H1 (cell line): ENCODE measurements at regions not wholly inside any gene's neighbourhood (a gene's known extent, or its start where the extent isn't known, plus 50 kb on each side); places are given as distances from the start of the nearest gene placed in this dataset.

Experiments
- CTCF ChIA-PET: fragments of 300-600 bp; sonication (Branson Sonifier 250); formaldehyde crosslinking; loops from one replicate; lab custom pipeline; 2021; ENCODE audit not compliant: partially characterized antibody; lab: Charles Lee
- POLR2A ChIA-PET: fragments of 300-600 bp; sonication (Branson Sonifier 250); formaldehyde crosslinking; loops from one replicate; lab custom pipeline; 2021; ENCODE audit warnings: inconsistent platforms; ENCODE audit not compliant: partially characterized antibody; lab: Charles Lee
- DNase-seq, 2 experiments: peaks; one replicate each; pipeline versions ENCODE4 v3.0.0 to v3.0.0-alpha.2; 2010 to 2022; ENCODE audit warnings: low spot score in 2 of 2, low read depth in 1 of 2, mixed read lengths in 1 of 2
- FAIRE-seq: peaks from 2 replicates; lab custom pipeline; 2011; peaks lifted over from hg19 to GRCh38; lab: Jason Lieb, UNC
- H2AFZ ChIP-seq: 2 replicates; pipeline ENCODE4 v1.8.1; 2012; ENCODE audit warnings: low read length, inconsistent platforms
- H2AK5ac ChIP-seq: 2 replicates; pipeline ENCODE4 v1.6.1; 2013; ENCODE audit warnings: low read depth, low read length
- H2BK120ac ChIP-seq: replicated peaks from 2 replicates; pipeline ENCODE3; 2013; ENCODE audit warnings: low read depth, low read length, inconsistent platforms
- H2BK12ac ChIP-seq: 2 replicates; pipeline ENCODE4 v1.6.1; 2013; ENCODE audit warnings: low read depth, low read length
- H2BK15ac ChIP-seq: 2 replicates; pipeline ENCODE4 v1.6.1; 2013; ENCODE audit warnings: low read length
- H2BK20ac ChIP-seq: 2 replicates; pipeline ENCODE4 v1.6.1; 2013; ENCODE audit warnings: low read length
- H2BK5ac ChIP-seq: 2 replicates; pipeline ENCODE4 v1.6.1; 2013; ENCODE audit warnings: low read depth, low read length
- H3K14ac ChIP-seq: 2 replicates; pipeline ENCODE4 v1.6.1; 2013; ENCODE audit warnings: inconsistent platforms; ENCODE audit not compliant: insufficient read length
- H3K18ac ChIP-seq: 2 replicates; pipeline ENCODE4 v1.6.1; 2013; ENCODE audit warnings: low read length; ENCODE audit errors: extremely low read depth
- H3K23ac ChIP-seq: 2 replicates; pipeline ENCODE4 v1.6.1; 2013; ENCODE audit warnings: inconsistent platforms; ENCODE audit not compliant: insufficient read length
- H3K23me2 ChIP-seq: 2 replicates; pipeline ENCODE4 v1.6.1; 2013; ENCODE audit warnings: low read depth, low read length
- H3K27ac ChIP-seq: 2 replicates; pipeline ENCODE4 v1.6.1; 2011; ENCODE audit warnings: low read depth, low read length, inconsistent platforms
- H3K27me3 ChIP-seq, 4 experiments: replicated peaks in 1 of 4; 1 replicate in 1 of 4; 2 replicates in 3 of 4; pipeline versions ENCODE4 v1.6.1 to v1.8.1; 2011 to 2013; ENCODE audit warnings: low read length in 3 of 4, mild to moderate bottlenecking in 3 of 4, inconsistent platforms in 2 of 4, mixed read lengths in 2 of 4, moderate library complexity in 1 of 4; ENCODE audit not compliant: control insufficient read depth in 3 of 4, insufficient read depth in 3 of 4; ENCODE audit errors: extremely low read depth in 1 of 4
- H3K36me3 ChIP-seq, 4 experiments: 2 replicates each; pipeline versions ENCODE4 v1.6.1 to v1.8.1; 2011 to 2013; ENCODE audit warnings: mild to moderate bottlenecking in 4 of 4, low read length in 3 of 4, moderate library complexity in 2 of 4, control low read depth in 1 of 4, inconsistent platforms in 1 of 4; ENCODE audit not compliant: insufficient read depth in 4 of 4, control insufficient read depth in 2 of 4
- H3K4ac ChIP-seq: replicated peaks from 2 replicates; pipeline ENCODE3; 2013; ENCODE audit warnings: low read length, low read depth, mixed read lengths, inconsistent platforms; ENCODE audit not compliant: insufficient read length
- H3K4me1 ChIP-seq, 4 experiments: replicated peaks in 1 of 4; 1 replicate in 1 of 4; 2 replicates in 3 of 4; pipeline versions ENCODE4 v1.6.1 to v1.8.1; 2011 to 2013; ENCODE audit warnings: low read length in 3 of 4, inconsistent platforms in 2 of 4, mixed read lengths in 1 of 4; ENCODE audit not compliant: insufficient read depth in 4 of 4, control insufficient read depth in 3 of 4
- H3K4me2 ChIP-seq, 2 experiments: 2 replicates each; pipeline versions ENCODE4 v1.6.1 to v1.8.1; 2011 to 2013; ENCODE audit warnings: low read depth in 2 of 2, low read length in 2 of 2, control low read depth in 1 of 2, inconsistent platforms in 1 of 2, mild to moderate bottlenecking in 1 of 2; ENCODE audit not compliant: insufficient read depth in 1 of 2
- H3K4me3 ChIP-seq, 4 experiments: fragments of 200-600, 300-600 bp in 1 of 4; sonication (generic), shearing (Covaris generic), sonication (Bioruptor Twin) in 1 of 4; 2 replicates each; pipeline versions ENCODE4 v1.5.1 to v1.8.1; 2011 to 2016; ENCODE audit warnings: low read length in 4 of 4, low read depth in 3 of 4, control low read depth in 2 of 4, inconsistent platforms in 2 of 4, mild to moderate bottlenecking in 2 of 4, mixed read lengths in 1 of 4, moderate library complexity in 1 of 4; ENCODE audit not compliant: insufficient read depth in 2 of 4; ENCODE audit errors: extremely low read depth in 1 of 4
- H3K56ac ChIP-seq: replicated peaks from 2 replicates; pipeline ENCODE3; 2013; ENCODE audit warnings: low read depth, mild to moderate bottlenecking, mixed read lengths, low read length, inconsistent platforms; ENCODE audit not compliant: insufficient read length
- H3K79me1 ChIP-seq: 2 replicates; pipeline ENCODE4 v1.6.1; 2013; ENCODE audit warnings: low read depth, low read length, control low read depth
- H3K79me2 ChIP-seq, 2 experiments: 2 replicates each; pipeline versions ENCODE4 v1.6.1 to v1.8.1; 2012 to 2013; ENCODE audit warnings: low read length in 2 of 2, mild to moderate bottlenecking in 2 of 2, inconsistent platforms in 1 of 2; ENCODE audit not compliant: insufficient read depth in 2 of 2, control insufficient read depth in 1 of 2
- H3K9ac ChIP-seq, 4 experiments: replicated peaks in 1 of 4; 1 replicate in 1 of 4; 2 replicates in 3 of 4; pipeline versions ENCODE4 v1.6.1 to v1.8.1; 2011 to 2013; ENCODE audit warnings: low read depth in 3 of 4, low read length in 3 of 4, control low read depth in 2 of 4, mild to moderate bottlenecking in 2 of 4, moderate library complexity in 2 of 4, inconsistent platforms in 1 of 4; ENCODE audit errors: extremely low read depth in 1 of 4
- H3K9me3 ChIP-seq, 2 experiments: 2 replicates each; pipeline versions ENCODE4 v1.6.1 to v1.8.1; 2012 to 2013; ENCODE audit warnings: mild to moderate bottlenecking in 2 of 2, moderate library complexity in 2 of 2, control low read depth in 1 of 2, inconsistent platforms in 1 of 2, low read depth in 1 of 2, low read length in 1 of 2, mixed read lengths in 1 of 2; ENCODE audit not compliant: insufficient read depth in 2 of 2
- H4K20me1 ChIP-seq, 2 experiments: replicated peaks in 1 of 2; 2 replicates each; pipeline versions ENCODE3 to v1.8.1; 2011 to 2013; ENCODE audit warnings: inconsistent platforms in 2 of 2, low read length in 2 of 2, mild to moderate bottlenecking in 1 of 2; ENCODE audit not compliant: insufficient read depth in 2 of 2, control insufficient read depth in 1 of 2
- H4K5ac ChIP-seq: 2 replicates; pipeline ENCODE4 v1.6.1; 2013; ENCODE audit warnings: low read length, low read depth, mixed read lengths, inconsistent platforms; ENCODE audit not compliant: insufficient read length
- H4K8ac ChIP-seq: 2 replicates; pipeline ENCODE4 v1.8.0; 2013; ENCODE audit warnings: mild to moderate bottlenecking, moderate library complexity, low read length, inconsistent platforms; ENCODE audit not compliant: insufficient read depth; ENCODE audit errors: extremely low read depth
- H4K91ac ChIP-seq: replicated peaks from 2 replicates; pipeline ENCODE3; 2013; ENCODE audit warnings: low read length, mixed read lengths, inconsistent platforms; ENCODE audit not compliant: insufficient read length
- BACH1 ChIP-seq: IDR thresholded peaks from 2 replicates; pipeline ENCODE4 v1.6.1; 2012; ENCODE audit warnings: low read length, improper control_type of control experiment
- NANOG ChIP-seq: IDR thresholded peaks from 2 replicates; pipeline ENCODE4 v1.6.1; 2011; ENCODE audit warnings: low read length, low read depth, mild to moderate bottlenecking, inconsistent platforms; ENCODE audit not compliant: insufficient read depth, poor library complexity, severe bottlenecking
- POLR2AphosphoS5 ChIP-seq: IDR thresholded peaks from 2 replicates; pipeline ENCODE4 v1.6.1; 2011; ENCODE audit warnings: low read depth, low read length
- YY1 ChIP-seq: IDR thresholded peaks from 2 replicates; pipeline ENCODE4 v1.6.1; 2011; ENCODE audit warnings: low read depth, mild to moderate bottlenecking, low read length
- WGBS, 2 experiments: shearing (Covaris generic) in 1 of 2; methylation state at CpG; one replicate each; pipeline versions ENCODE4 v1.1.6 to v1.1.7; 2013 to 2015; ENCODE audit warnings: low lambda C conversion rate in 2 of 2, mixed read lengths in 2 of 2, inconsistent platforms in 1 of 2, low coverage in 1 of 2, missing lambda C conversion rate in 1 of 2; ENCODE audit not compliant: insufficient replicate concordance in 2 of 2, insufficient coverage in 1 of 2, insufficient read length in 1 of 2; ENCODE audit errors: extremely low coverage in 1 of 2, missing lambda C conversion rate in 1 of 2; 5-methylcytosine and 5-hydroxymethylcytosine counted together

- Histone ChIP-seq H4K91ac (no peak overlapping the region), H3K18ac (no peak overlapping the region), H3K79me1 (no peaks in the 10 kb centered on the region), H2BK20ac (no peak overlapping the region), H3K4ac (no peak overlapping the region), H3K23ac (no peak overlapping the region), H3K56ac (no peak overlapping the region), H4K5ac (no peak overlapping the region), H3K27me3 (no peaks in the 10 kb centered on the region), H3K36me3 (no peaks in the 10 kb centered on the region), H2BK120ac (no peak overlapping the region), H3K4me2 (no peak overlapping the region), H3K23me2 (no peaks in the 10 kb centered on the region; the same call in 1 of the 2 replicates), H4K8ac (no peak overlapping the region), H2AFZ (no peak overlapping the region), H4K20me1 (no peaks in the 10 kb centered on the region), H3K14ac (no peak overlapping the region), H3K4me3 (no peak overlapping the region), H3K9me3 (no peaks in the 10 kb centered on the region), H2BK12ac (no peak overlapping the region), H3K4me1 (no peaks in the 10 kb centered on the region), H3K9ac (no peak overlapping the region), H3K79me2 (no peaks in the 10 kb centered on the region), H3K27ac (no peak overlapping the region), H2BK15ac (no peak overlapping the region), H2BK5ac (no peak overlapping the region), H2AK5ac (no peak overlapping the region)
- 91% methylated on average over 8 of the region's 8 CpGs; no CpG with 5 or more reads in 1 of the 2 experiments for WGBS, 2 experiments
- ChIA-PET POLR2A (no interaction called here), CTCF (interaction anchor here (0.6 to 2.1 kb wide), 5 partner anchors 11 to 324 kb away, joined by 3 to 11 read pairs (median 4); no protein-coding TSS in a partner anchor)
- FAIRE-seq (no peak), DNase-seq (no peak)
- TF ChIP-seq NANOG (no peak), POLR2AphosphoS5 (no peak), BACH1 (no peak), YY1 (no peak)
These were observed 173.1 kb upstream of the NLRP1 start for GRCh38 chr17:5757314-5757907.
